ENCODE measurements at regions not wholly inside any gene's neighbourhood (a gene's known extent, or its start where the extent isn't known, plus 50 kb on each side); places are given as distances from the start of the nearest gene placed in this dataset.

DNA sequence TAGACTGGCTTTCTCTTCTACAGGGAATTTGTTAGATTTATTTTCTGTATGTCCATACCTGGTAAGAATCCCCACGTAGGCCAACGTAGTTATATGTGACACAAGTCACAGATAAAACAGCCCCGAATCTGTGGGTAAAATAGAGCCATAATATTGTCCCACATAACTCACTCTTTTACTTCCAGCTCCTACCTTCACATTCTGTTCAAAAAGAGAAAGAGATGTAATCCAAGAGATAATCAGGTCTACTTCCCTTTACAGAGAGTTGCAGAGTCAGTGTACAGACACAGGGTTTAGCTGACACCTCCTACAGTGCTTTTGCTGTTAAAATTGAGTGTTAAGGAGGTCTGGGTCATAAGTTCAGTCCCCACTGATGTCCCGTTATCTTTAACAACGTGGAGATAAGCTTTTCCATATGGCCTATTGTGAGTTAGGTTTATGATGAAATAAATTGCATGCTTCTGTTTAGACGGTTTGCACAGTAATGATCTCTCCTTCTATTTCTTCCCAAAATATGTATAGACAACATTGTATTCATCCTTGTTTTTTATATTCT lies 446.5 kb downstream of the ADAMTS20 start:
- TF ChIP-seq, protein P1, sequence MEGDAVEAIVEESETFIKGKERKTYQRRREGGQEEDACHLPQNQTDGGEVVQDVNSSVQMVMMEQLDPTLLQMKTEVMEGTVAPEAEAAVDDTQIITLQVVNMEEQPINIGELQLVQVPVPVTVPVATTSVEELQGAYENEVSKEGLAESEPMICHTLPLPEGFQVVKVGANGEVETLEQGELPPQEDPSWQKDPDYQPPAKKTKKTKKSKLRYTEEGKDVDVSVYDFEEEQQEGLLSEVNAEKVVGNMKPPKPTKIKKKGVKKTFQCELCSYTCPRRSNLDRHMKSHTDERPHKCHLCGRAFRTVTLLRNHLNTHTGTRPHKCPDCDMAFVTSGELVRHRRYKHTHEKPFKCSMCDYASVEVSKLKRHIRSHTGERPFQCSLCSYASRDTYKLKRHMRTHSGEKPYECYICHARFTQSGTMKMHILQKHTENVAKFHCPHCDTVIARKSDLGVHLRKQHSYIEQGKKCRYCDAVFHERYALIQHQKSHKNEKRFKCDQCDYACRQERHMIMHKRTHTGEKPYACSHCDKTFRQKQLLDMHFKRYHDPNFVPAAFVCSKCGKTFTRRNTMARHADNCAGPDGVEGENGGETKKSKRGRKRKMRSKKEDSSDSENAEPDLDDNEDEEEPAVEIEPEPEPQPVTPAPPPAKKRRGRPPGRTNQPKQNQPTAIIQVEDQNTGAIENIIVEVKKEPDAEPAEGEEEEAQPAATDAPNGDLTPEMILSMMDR (IDR thresholded peaks at IDR 0.05; ENCODE audit: poor library complexity, severe bottlenecking) = no peak
- TF ChIP-seq EZH2 (IDR thresholded peaks at IDR 0.05; ENCODE audit: borderline replicate concordance, insufficient read depth, low read length, poor library complexity, severe bottlenecking) (no peak), TAF1 (IDR thresholded peaks at IDR 0.05; ENCODE audit: low read depth) (no peak), SMC3 (conservative IDR thresholded peaks at IDR 0.05; ENCODE audit: poor library complexity) (no peak), RAD21 (conservative IDR thresholded peaks at IDR 0.05) (no peak), POLR2AphosphoS5 (IDR thresholded peaks at IDR 0.05) (no peak)
- TF ChIP-seq, protein P2, sequence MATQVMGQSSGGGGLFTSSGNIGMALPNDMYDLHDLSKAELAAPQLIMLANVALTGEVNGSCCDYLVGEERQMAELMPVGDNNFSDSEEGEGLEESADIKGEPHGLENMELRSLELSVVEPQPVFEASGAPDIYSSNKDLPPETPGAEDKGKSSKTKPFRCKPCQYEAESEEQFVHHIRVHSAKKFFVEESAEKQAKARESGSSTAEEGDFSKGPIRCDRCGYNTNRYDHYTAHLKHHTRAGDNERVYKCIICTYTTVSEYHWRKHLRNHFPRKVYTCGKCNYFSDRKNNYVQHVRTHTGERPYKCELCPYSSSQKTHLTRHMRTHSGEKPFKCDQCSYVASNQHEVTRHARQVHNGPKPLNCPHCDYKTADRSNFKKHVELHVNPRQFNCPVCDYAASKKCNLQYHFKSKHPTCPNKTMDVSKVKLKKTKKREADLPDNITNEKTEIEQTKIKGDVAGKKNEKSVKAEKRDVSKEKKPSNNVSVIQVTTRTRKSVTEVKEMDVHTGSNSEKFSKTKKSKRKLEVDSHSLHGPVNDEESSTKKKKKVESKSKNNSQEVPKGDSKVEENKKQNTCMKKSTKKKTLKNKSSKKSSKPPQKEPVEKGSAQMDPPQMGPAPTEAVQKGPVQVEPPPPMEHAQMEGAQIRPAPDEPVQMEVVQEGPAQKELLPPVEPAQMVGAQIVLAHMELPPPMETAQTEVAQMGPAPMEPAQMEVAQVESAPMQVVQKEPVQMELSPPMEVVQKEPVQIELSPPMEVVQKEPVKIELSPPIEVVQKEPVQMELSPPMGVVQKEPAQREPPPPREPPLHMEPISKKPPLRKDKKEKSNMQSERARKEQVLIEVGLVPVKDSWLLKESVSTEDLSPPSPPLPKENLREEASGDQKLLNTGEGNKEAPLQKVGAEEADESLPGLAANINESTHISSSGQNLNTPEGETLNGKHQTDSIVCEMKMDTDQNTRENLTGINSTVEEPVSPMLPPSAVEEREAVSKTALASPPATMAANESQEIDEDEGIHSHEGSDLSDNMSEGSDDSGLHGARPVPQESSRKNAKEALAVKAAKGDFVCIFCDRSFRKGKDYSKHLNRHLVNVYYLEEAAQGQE (IDR thresholded peaks at IDR 0.05; ENCODE audit: borderline replicate concordance) = no peak
